GM12878 (cell line): ENCODE measurements at regions not wholly inside any gene's neighbourhood (a gene's known extent, or its start where the extent isn't known, plus 50 kb on each side); places are given as distances from the start of the nearest gene placed in this dataset.

Experiments
- CHD2 ChIP-seq: IDR thresholded peaks from 2 replicates; pipeline ENCODE4 v1.6.1; 2011; ENCODE audit warnings: low read depth, low read length, improper control_type of control experiment, borderline replicate concordance
- CTCF ChIP-seq, 3 experiments: IDR thresholded peaks in 2 of 3; conservative IDR thresholded peaks in 1 of 3; 2 replicates each; pipeline ENCODE4 v1.5.1; 2011; ENCODE audit warnings: low read depth in 3 of 3, low read length in 3 of 3, mild to moderate bottlenecking in 3 of 3, control low read depth in 2 of 3, moderate library complexity in 2 of 3, inconsistent platforms in 1 of 3, mixed read lengths in 1 of 3; ENCODE audit not compliant: control insufficient read depth in 2 of 3, insufficient read depth in 1 of 3; ENCODE audit errors: extremely low read depth in 1 of 3
- POLR2A ChIP-seq: IDR thresholded peaks from 2 replicates; pipeline ENCODE4 v1.6.1; 2011; ENCODE audit warnings: low read depth, mild to moderate bottlenecking, low read length
- POLR2AphosphoS5 ChIP-seq: IDR thresholded peaks from 2 replicates; pipeline ENCODE4 v1.6.1; 2011; ENCODE audit warnings: mild to moderate bottlenecking, low read length, inconsistent platforms
- RAD21 ChIP-seq: IDR thresholded peaks from 2 replicates; pipeline ENCODE4 v1.6.1; 2011; ENCODE audit warnings: mild to moderate bottlenecking, low read depth, low read length, moderate library complexity; ENCODE audit not compliant: insufficient read depth

DNA sequence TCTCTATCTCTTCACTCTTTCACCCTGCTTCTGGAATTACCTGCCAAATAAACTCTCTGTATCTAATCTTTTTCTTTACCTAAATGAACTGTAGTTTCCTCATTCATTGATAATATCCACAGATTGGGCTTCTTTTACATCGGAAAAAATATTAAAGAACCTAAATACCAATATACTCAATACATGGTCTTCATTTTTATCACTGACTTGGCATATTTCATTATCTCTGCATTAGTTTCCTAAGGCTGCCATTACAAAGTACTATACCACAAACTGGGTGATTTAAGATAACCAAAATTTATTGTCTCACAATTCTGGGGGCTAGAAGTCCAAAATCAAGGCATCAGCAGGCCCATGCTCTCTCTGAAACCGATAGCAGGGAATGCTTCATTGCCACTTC lies 411.9 kb upstream of the SPTLC3 start:
- no peak for TF ChIP-seq POLR2AphosphoS5
- TF ChIP-seq RAD21: no peak
- no peak for TF ChIP-seq CHD2
- no peak for TF ChIP-seq POLR2A
- no peak for TF ChIP-seq CTCF (IDR thresholded peaks at IDR 0.05 in 2 of 3, conservative IDR thresholded peaks at IDR 0.05 in 1 of 3; ENCODE audit: control insufficient read depth in 2 of 3, extremely low read depth in 1 of 3, insufficient read depth in 1 of 3, low read depth in 3 of 3, low read length in 3 of 3)
